DMS79 treated with DMSO at 0.1 percent for 48 hours (cell line): ENCODE measurements at regions not wholly inside any gene's neighbourhood (a gene's known extent, or its start where the extent isn't known, plus 50 kb on each side); places are given as distances from the start of the nearest gene placed in this dataset.
A peak's percentile ranks its signal among the peaks of the same experiment; 100 is the strongest.

Experiments
- DNase-seq: peaks from one replicate; lab custom pipeline; 2025; lab: John Stamatoyannopoulos, UW

DNA sequence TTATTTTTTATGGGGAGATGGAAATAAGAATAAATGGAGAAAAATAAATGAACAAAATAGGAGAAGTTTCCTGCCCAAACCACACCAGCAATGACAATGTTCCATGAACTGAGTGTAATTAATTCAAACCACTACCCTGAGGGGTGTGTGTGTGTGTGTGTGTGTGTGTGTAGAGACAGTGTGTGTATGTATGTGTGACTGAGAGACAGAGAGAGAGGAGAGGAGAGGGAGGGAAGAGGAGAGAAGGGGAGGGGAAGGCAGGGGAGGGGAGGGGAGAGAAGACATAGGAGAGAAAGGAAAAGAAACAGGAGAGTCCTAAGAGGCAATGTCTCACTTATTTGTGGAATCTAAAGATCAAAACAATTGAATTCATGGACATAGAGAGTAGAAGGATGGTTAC, 65.0 kb upstream of the POU2AF1 start:
- no peak for DNase-seq

DNA sequence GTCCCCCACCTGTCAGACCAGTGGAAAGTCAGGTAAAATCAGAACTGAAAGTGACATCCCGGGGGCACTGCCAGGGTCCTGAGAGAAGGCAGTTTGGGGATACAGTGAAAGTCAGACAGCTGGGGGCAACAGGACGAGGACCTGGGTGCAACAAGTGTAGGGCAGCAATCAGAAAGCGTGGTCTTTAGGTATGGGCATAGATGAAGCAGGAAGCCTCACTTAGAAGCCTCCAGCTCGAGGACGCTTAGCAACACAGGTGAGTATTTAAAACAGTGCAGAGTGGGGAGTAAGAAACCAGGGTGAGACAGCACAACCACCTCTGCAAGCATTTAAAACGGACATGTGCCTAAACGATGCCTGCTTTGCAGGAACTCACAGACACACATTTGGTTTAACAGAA, 64.6 kb upstream of the POU2AF1 start:
- peak; percentile 63 for DNase-seq

DNA sequence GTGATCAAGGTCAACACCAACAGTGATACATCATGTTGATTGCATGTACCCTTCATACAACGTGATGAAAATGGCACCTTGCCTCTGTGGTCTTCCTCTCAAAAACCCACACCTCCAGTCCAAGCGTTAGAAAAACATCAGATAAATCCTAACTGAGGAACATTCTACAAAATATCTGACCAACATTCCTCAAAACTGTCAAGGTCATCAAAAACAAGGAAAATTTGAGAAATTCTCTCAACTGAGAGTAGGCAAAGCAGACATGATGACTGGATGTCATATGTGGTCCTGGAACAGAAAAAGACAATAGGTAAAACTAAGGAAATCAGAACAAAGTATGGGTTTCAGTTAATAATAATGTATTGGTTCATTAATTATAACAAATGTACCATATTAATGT, 64.0 kb upstream of the POU2AF1 start:
- no peak for DNase-seq

DNA sequence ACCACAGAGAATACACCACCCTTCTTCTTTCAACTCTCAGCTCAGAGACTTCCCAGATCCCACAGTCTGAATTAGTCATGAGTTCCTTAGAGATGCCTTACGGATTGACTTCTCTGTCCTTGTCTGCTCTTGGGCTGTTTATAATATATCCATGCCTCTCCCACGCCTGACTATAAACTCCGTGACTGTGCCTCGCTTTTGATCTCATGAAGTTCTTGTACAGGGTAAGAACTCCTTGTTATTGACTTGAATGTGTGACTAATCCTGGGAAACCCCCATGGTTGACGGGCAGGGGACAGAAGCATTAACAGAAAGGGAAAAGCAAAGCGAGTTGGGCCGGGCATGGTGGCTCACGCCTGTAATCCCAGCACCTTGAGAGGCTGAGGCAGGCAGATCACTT, 62.4 kb upstream of the POU2AF1 start:
- no peak for DNase-seq

DNA sequence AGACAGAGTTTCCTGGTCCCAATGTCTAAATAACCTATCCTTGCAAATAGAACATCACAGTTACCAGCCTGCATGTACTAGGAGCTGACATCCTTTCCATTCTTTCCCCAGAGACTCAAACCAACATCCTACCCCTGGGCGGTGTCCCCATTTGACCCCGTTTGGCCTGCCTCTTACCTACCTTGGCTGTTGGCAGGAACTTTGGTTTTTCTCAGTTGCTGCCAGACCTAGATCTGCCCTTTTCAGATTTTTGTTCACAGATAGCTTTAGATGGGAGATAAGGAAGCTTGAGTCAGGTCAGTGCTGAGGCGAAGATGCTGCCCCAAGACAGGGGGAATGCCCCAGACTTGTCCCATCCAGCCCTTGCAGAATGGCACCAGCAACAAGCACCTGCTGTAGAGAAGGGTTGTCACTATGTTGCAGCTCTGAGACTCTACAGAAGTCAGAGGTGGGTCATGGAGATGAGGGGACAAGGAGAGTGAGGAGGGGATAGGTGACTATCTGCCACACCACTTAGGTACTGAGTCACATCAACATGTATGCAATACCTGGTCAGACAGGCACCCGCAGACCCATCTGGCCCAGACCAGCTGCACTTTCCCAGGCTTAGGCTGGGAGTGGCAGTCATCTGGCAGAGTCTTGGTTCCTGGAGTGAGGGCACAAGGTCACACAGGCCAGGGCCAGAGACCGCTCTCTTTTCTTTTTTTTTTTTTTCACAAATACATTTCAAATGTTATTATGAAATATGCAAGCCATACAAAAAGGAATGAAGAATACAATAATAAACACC, 61.5 kb upstream of the POU2AF1 start:
- DNase-seq: no peak

DNA sequence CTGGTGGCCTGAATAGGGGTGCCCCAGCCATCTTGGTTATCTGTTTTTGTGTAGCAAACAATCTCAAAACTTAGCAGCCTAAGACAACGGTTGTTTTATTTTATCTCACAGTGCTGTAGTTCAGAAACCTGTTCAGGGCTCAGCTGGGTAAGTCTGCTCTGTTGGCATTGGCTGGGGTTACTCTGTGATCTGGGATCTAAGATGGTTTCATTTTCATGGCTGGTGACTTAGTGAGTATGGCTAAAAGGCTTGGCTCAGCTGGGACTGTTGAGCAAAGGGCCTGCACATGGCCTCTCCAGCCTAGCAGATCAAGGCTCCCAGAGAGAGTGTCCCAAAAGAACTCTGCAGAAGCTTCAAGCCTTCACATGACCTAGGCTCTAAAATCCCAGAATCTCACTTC, 60.8 kb upstream of the POU2AF1 start:
- DNase-seq: no peak

DNA sequence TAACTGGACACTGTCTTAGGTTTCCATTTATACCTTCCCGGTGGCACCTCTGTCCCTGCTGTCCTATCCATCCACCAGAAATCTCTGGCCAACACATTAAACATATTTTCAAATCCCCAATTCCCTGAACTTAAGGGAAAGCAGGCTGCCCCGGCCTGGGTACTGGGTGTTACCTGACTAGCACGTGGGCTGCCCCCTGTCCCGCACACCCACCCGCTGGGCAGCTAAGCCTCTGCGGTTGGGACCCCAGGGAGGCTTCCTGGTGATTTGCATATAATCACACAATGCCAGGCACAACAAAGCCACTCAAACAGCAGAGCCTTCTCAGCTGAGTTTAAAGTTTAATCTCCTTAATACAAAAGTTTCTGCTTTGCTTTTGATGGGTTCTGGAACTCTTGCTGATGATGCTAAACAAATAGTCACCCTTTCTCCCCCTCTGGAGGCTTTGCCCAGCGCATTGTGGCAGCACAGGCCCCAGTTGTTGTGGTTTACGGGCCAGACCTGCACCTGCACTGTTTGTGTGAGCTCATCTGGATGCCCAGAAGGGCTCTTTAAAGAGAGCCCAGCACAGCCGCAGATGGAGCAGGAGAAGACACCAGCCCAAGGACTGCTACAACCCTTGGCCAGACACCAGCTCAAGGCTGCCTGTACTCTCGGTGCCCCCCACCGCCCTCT, 59.9 kb upstream of the POU2AF1 start:
- peak; percentile 50 for DNase-seq

DNA sequence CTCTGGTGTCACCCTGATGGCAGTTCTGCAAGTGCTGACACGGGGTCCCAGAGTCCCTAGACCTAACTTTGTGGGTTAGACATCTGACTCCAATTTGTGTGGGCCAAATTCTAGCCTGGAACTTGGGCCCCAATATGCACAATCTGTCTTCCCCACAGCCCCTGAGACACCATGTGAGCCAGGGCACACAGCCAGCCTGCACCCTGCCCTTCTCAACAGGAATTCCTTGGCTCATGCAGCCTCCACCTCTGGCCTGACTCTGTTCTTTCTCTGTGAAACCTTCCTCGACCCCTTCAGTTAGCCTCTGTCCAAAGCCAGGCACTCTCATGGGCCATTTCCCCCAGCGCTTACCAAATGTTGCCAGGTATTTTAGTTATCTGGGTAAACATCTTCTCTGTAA, 59.1 kb upstream of the POU2AF1 start:
- peak; percentile 47 for DNase-seq

DNA sequence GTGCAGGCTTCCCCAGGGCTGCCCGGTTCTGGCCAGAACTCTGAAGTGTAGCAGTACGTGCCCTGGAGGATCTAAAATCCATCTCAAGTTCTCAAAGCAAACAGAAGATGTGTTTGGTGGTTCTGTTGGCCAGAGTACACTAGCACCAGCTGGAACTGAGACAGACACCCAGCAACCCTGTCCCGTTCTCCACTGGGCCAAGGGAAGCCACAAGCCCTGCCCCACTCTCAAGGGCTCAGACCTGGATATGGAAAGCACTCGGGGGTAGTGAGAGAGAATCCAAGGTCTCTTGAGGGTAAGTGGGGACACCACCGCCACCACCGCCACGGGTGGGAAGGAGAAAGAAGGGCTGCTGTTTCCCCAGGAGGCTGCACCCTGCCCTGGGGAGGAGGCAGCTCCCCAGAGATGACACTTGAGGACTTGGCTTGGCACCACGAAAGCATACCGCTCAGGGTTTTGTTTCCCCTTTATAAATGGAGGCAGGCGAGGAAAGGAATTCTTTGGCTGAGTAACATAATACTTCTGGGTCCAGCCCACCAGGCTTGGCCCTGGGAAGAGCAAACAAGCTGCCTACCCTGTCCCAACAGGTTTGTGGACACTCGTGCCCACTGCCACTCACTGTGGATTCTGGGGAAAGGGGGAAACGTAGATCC, 56.1 kb upstream of the POU2AF1 start:
- DNase-seq: peak; percentile 50

DNA sequence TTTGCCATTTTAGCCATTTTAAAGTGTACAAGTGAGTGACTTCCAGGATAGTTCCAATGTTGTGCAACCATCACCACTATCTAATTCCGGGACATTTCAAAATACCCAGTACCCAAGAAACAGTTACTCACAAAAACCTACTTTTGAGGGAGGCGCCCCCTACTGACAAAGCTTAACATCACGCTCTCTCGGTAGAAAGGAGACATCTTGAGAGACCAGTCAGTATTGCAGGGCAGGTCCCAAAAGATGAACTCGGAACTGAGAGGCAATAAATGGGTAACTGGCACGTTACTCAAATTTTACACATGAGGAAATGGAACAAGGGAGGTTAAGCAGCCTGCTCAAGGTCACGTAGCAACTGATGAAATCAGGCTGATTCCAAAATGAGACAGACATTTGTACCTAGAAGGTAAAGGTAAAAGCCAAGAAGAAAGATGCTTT, 50.0 kb upstream of the POU2AF1 start:
- DNase-seq: peak; percentile 34
